ENCODE measurements at regions not wholly inside any gene's neighbourhood (a gene's known extent, or its start where the extent isn't known, plus 50 kb on each side); places are given as distances from the start of the nearest gene placed in this dataset.

GRCh38 chr12:77629141-77629540 is 201.6 kb upstream of the NAV3 start:
- no peak for TF ChIP-seq PBX3 (IDR thresholded peaks at IDR 0.05)
- no peak for TF ChIP-seq CTCF (IDR thresholded peaks at IDR 0.05)
- TF ChIP-seq EZH2phosphoT487 (IDR thresholded peaks at IDR 0.05; ENCODE audit: borderline replicate concordance, low read depth) = no peak
- TF ChIP-seq NFIC (IDR thresholded peaks at IDR 0.05; ENCODE audit: borderline replicate concordance) = no peak
- no peak for TF ChIP-seq RXRA (IDR thresholded peaks at IDR 0.05; ENCODE audit: borderline replicate concordance, low read depth)
- TF ChIP-seq RAD21 (IDR thresholded peaks at IDR 0.05; ENCODE audit: low read length) = no peak
- no peak for TF ChIP-seq USF2 (IDR thresholded peaks at IDR 0.05; ENCODE audit: borderline replicate concordance, low read depth, low read length)
